ENCODE measurements at regions not wholly inside any gene's neighbourhood (a gene's known extent, or its start where the extent isn't known, plus 50 kb on each side); places are given as distances from the start of the nearest gene placed in this dataset.

- TF ChIP-seq FOXM1 (IDR thresholded peaks at IDR 0.05; ENCODE audit: borderline replicate concordance) (no peak), ELF4 (IDR thresholded peaks at IDR 0.05) (no peak), FOXA1 (IDR thresholded peaks at IDR 0.05) (no peak), CTBP1 (IDR thresholded peaks at IDR 0.05; ENCODE audit: borderline replicate concordance) (no peak), SUZ12 (IDR thresholded peaks at IDR 0.05) (no peak), NFRKB (IDR thresholded peaks at IDR 0.05) (no peak), ARNT (IDR thresholded peaks at IDR 0.05) (no peak), BHLHE40 (IDR thresholded peaks at IDR 0.05; ENCODE audit: borderline replicate concordance) (no peak), ZNF384 (IDR thresholded peaks at IDR 0.05) (no peak), FOXK2 (IDR thresholded peaks at IDR 0.05) (no peak)
- ChIA-PET POLR2A (no interaction called here), CTCF (interaction anchor here (0.6 kb wide), 1 partner anchor 324 kb away, joined by 4 read pairs; no protein-coding TSS in a partner anchor)
- no peak for DNase-seq (ENCODE audit: extremely low spot score)
These were observed 223.0 kb upstream of the ADAMTS5 start for GRCh38 chr21:27189870-27190269.

- POLR2A ChIA-PET, result no interaction called here
- CTCF ChIA-PET, result no interaction called here
- TF ChIP-seq ZNF384 (IDR thresholded peaks at IDR 0.05), result no peak
- TF ChIP-seq L3MBTL2 (conservative IDR thresholded peaks at IDR 0.05), result no peak
- DNase-seq (ENCODE audit: extremely low spot score), result no peak
These were observed 206.2 kb upstream of the ADAMTS5 start for GRCh38 chr21:27173053-27173452.

DNA sequence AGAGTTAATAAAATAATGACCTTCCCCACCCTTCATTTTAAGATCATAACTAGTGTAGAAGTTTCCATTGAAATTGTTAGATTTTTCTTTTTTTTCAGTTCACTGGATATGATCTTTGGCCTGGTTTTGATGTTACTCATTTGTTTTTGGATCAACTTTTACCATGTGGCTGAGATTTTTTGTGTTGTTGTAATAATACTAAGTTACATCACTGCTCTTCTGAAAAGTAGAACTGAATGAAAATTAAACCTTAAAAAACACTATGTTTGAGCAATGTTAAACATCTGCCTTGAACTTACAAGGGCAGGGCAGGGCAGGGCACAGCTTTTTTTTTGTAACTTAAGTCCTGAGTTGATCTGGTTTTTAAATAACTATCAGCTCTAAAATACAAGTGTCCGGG lies 204.8 kb upstream of the ADAMTS5 start:
- no peak for TF ChIP-seq L3MBTL2 (conservative IDR thresholded peaks at IDR 0.05)
- TF ChIP-seq SUZ12 (IDR thresholded peaks at IDR 0.05), result no peak
- TF ChIP-seq FOXK2 (IDR thresholded peaks at IDR 0.05), result no peak
- no peak for TF ChIP-seq HDGF (IDR thresholded peaks at IDR 0.05; ENCODE audit: borderline replicate concordance)
- no peak for TF ChIP-seq TARDBP (IDR thresholded peaks at IDR 0.05)
- no peak for TF ChIP-seq ELF4 (IDR thresholded peaks at IDR 0.05)
- TF ChIP-seq FOXA1 (IDR thresholded peaks at IDR 0.05), result no peak
- TF ChIP-seq CTBP1 (IDR thresholded peaks at IDR 0.05; ENCODE audit: borderline replicate concordance), result no peak
- no peak for TF ChIP-seq BHLHE40 (IDR thresholded peaks at IDR 0.05; ENCODE audit: borderline replicate concordance)
- TF ChIP-seq LEF1 (IDR thresholded peaks at IDR 0.05; ENCODE audit: borderline replicate concordance), result no peak
- TF ChIP-seq ARNT (IDR thresholded peaks at IDR 0.05), result no peak
- no peak for TF ChIP-seq SP1 (IDR thresholded peaks at IDR 0.05)
- no peak for TF ChIP-seq ZNF384 (IDR thresholded peaks at IDR 0.05)
- TF ChIP-seq FOXM1 (IDR thresholded peaks at IDR 0.05; ENCODE audit: borderline replicate concordance), result no peak
- TF ChIP-seq NFRKB (IDR thresholded peaks at IDR 0.05), result no peak
- TF ChIP-seq PKNOX1 (IDR thresholded peaks at IDR 0.05), result no peak
- POLR2A ChIA-PET, result no interaction called here
- CTCF ChIA-PET, result no interaction called here
- no peak for DNase-seq (ENCODE audit: extremely low spot score)

- CTCF ChIA-PET, result interaction anchor here (0.8 kb wide), 1 partner anchor 1096 kb away, joined by 7 read pairs; no protein-coding TSS in a partner anchor
These were observed 201.2 kb upstream of the ADAMTS5 start for GRCh38 chr21:27168084-27168483.

DNA sequence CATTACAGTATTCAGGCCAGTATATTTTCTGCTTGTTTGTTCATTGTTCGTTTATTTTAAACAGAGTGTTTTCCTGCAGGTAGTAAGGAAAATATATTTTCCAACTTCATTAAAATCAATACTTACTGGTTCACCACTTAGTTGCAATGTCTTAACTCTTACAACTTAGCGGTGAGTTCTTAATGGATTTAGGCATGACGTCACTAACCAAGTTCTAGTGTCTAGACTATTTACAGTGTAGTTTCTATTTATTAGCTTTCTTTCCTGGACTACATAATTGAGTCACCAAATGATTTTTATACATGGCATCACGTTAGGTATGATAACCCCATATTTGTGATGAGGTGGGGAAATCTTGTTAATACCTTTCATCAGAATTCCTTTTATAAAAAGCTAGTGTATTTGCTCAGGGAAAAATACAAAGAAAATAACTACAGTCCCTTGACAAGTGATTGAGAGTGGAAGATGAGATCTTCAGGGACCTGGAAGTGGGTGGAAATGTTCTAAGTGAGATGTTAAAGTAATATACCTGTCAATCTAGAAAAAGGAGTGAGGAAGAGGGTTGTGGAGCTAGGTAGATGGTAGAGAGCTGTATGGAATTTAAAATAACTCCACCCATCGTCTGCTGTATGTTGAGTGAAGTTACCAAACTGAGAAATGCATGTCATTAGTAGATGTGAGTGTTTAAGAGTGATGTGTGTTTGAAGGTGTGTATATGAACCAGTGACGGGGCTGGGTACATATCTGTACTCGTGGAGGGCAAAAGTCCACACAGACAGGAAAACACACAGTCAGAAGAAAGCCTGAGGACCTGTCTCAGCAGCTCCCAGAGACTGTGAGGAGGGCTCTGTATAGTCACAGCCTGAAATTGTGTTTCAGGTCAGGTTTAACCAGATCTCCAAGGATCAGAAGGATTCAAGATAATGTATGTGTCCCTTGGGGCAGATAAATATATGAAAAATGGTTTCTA lies 197.6 kb upstream of the ADAMTS5 start:
- no peak for TF ChIP-seq FOXM1 (IDR thresholded peaks at IDR 0.05; ENCODE audit: borderline replicate concordance)
- no peak for TF ChIP-seq BHLHE40 (IDR thresholded peaks at IDR 0.05; ENCODE audit: borderline replicate concordance)
- no peak for TF ChIP-seq CTBP1 (IDR thresholded peaks at IDR 0.05; ENCODE audit: borderline replicate concordance)
- no peak for TF ChIP-seq TARDBP (IDR thresholded peaks at IDR 0.05)
- no peak for TF ChIP-seq L3MBTL2 (conservative IDR thresholded peaks at IDR 0.05)
- no peak for TF ChIP-seq NFRKB (IDR thresholded peaks at IDR 0.05)
- no peak for TF ChIP-seq ARNT (IDR thresholded peaks at IDR 0.05)
- TF ChIP-seq FOXA1 (IDR thresholded peaks at IDR 0.05), result no peak
- TF ChIP-seq ZNF384 (IDR thresholded peaks at IDR 0.05), result no peak
- TF ChIP-seq FOXK2 (IDR thresholded peaks at IDR 0.05), result no peak
- no peak for TF ChIP-seq SP1 (IDR thresholded peaks at IDR 0.05)
- TF ChIP-seq ELF4 (IDR thresholded peaks at IDR 0.05), result no peak
- no peak for TF ChIP-seq PKNOX1 (IDR thresholded peaks at IDR 0.05)
- ChIA-PET POLR2A (no interaction called here), CTCF (no interaction called here)
- DNase-seq (ENCODE audit: extremely low spot score), result no peak

More at GRCh38 chr21:27168084-27168483, 201.2 kb upstream of the ADAMTS5 start:
- TF ChIP-seq TARDBP (IDR thresholded peaks at IDR 0.05), result no peak
- TF ChIP-seq FOXA1 (IDR thresholded peaks at IDR 0.05), result no peak
- no peak for TF ChIP-seq PKNOX1 (IDR thresholded peaks at IDR 0.05)
- TF ChIP-seq BHLHE40 (IDR thresholded peaks at IDR 0.05; ENCODE audit: borderline replicate concordance), result no peak
- no peak for TF ChIP-seq NFRKB (IDR thresholded peaks at IDR 0.05)
- TF ChIP-seq FOXK2 (IDR thresholded peaks at IDR 0.05), result no peak
- no peak for TF ChIP-seq HDGF (IDR thresholded peaks at IDR 0.05; ENCODE audit: borderline replicate concordance)
- TF ChIP-seq SUZ12 (IDR thresholded peaks at IDR 0.05), result no peak
- no peak for TF ChIP-seq L3MBTL2 (conservative IDR thresholded peaks at IDR 0.05)
- TF ChIP-seq SP1 (IDR thresholded peaks at IDR 0.05), result no peak
- TF ChIP-seq LEF1 (IDR thresholded peaks at IDR 0.05; ENCODE audit: borderline replicate concordance), result no peak
- TF ChIP-seq ARNT (IDR thresholded peaks at IDR 0.05), result no peak
- no peak for TF ChIP-seq CTBP1 (IDR thresholded peaks at IDR 0.05; ENCODE audit: borderline replicate concordance)
- TF ChIP-seq ELF4 (IDR thresholded peaks at IDR 0.05), result no peak
- TF ChIP-seq FOXM1 (IDR thresholded peaks at IDR 0.05; ENCODE audit: borderline replicate concordance), result no peak
- TF ChIP-seq ZNF384 (IDR thresholded peaks at IDR 0.05), result no peak
- no peak for DNase-seq (ENCODE audit: extremely low spot score)
- POLR2A ChIA-PET, result no interaction called here

- TF ChIP-seq CTBP1 (IDR thresholded peaks at IDR 0.05; ENCODE audit: borderline replicate concordance) (no peak), SP1 (IDR thresholded peaks at IDR 0.05) (no peak), TARDBP (IDR thresholded peaks at IDR 0.05) (no peak), NFRKB (IDR thresholded peaks at IDR 0.05) (no peak), LEF1 (IDR thresholded peaks at IDR 0.05; ENCODE audit: borderline replicate concordance) (no peak), ZNF384 (IDR thresholded peaks at IDR 0.05) (no peak), SUZ12 (IDR thresholded peaks at IDR 0.05) (no peak), ARNT (IDR thresholded peaks at IDR 0.05) (no peak), ELF4 (IDR thresholded peaks at IDR 0.05) (no peak), FOXM1 (IDR thresholded peaks at IDR 0.05; ENCODE audit: borderline replicate concordance) (no peak), PKNOX1 (IDR thresholded peaks at IDR 0.05) (no peak), FOXK2 (IDR thresholded peaks at IDR 0.05) (no peak), HDGF (IDR thresholded peaks at IDR 0.05; ENCODE audit: borderline replicate concordance) (no peak), FOXA1 (IDR thresholded peaks at IDR 0.05) (no peak), L3MBTL2 (conservative IDR thresholded peaks at IDR 0.05) (no peak)
- CTCF ChIA-PET, result no interaction called here
- POLR2A ChIA-PET, result no interaction called here
These were observed 192.1 kb upstream of the ADAMTS5 start for GRCh38 chr21:27158967-27159366.

More at GRCh38 chr21:27158967-27159366, 192.1 kb upstream of the ADAMTS5 start:
- DNase-seq (ENCODE audit: extremely low spot score), result no peak

Measured in HEK293T (cell line).